SK-N-SH (cell line): ENCODE measurements at regions not wholly inside any gene's neighbourhood (a gene's known extent, or its start where the extent isn't known, plus 50 kb on each side); places are given as distances from the start of the nearest gene placed in this dataset.

Source experiments
- CTCF ChIA-PET: fragments of 300-600, 350-600 bp; formaldehyde crosslinking; extraction: SDS; loops from one replicate; lab custom pipeline; 2021; lab: Yijun Ruan, JAX
- POLR2A ChIA-PET: fragments of 350-600 bp; sonication (Branson Sonifier 250); formaldehyde crosslinking; extraction: SDS; loops from one replicate; lab custom pipeline; 2020; ENCODE audit warnings: antibody characterized with exemption, inconsistent platforms; lab: Yijun Ruan, JAX
- DNase-seq: peaks from one replicate; pipeline ENCODE4 v3.0.0; 2012
- H2AFZ ChIP-seq: fragments of 200-600 bp; sonication (generic); 2 replicates; pipeline ENCODE4 v1.8.1; 2016; ENCODE audit warnings: antibody characterized with exemption, mild to moderate bottlenecking, low read depth
- H3F3A ChIP-seq: fragments of 200-600 bp; sonication (generic); replicated peaks from 2 replicates; pipeline ENCODE3; 2016; ENCODE audit warnings: antibody characterized with exemption, mild to moderate bottlenecking; ENCODE audit not compliant: insufficient read depth
- H3K27ac ChIP-seq, 2 experiments: fragments of 200-500 bp in 1 of 2; fragments of 200-600 bp in 1 of 2; sonication (Bioruptor generic) in 1 of 2; sonication (generic), shearing (Covaris generic) in 1 of 2; 2 replicates each; pipeline versions ENCODE4 v1.5.1 to v1.6.1; 2014 to 2016; ENCODE audit warnings: low read depth in 2 of 2, inconsistent platforms in 1 of 2, low read length in 1 of 2, mild to moderate bottlenecking in 1 of 2, mixed read lengths in 1 of 2
- H3K27me3 ChIP-seq: fragments of 200-600 bp; sonication (generic), shearing (Covaris generic); 2 replicates; pipeline ENCODE4 v1.6.1; 2016; ENCODE audit warnings: mixed run types; ENCODE audit not compliant: insufficient read depth
- H3K36me3 ChIP-seq, 2 experiments: fragments of 200-500 bp in 1 of 2; fragments of 200-600 bp in 1 of 2; sonication (Bioruptor generic) in 1 of 2; sonication (generic) in 1 of 2; replicated peaks in 1 of 2; 2 replicates each; pipeline versions ENCODE3 to v1.5.1; 2014 to 2016; ENCODE audit warnings: low read length in 1 of 2, mild to moderate bottlenecking in 1 of 2; ENCODE audit not compliant: insufficient read depth in 2 of 2, control insufficient read depth in 1 of 2
- H3K4me1 ChIP-seq, 2 experiments: fragments of 200-500 bp in 1 of 2; fragments of 200-600 bp in 1 of 2; sonication (Bioruptor generic) in 1 of 2; sonication (generic), shearing (Covaris generic) in 1 of 2; 2 replicates each; pipeline versions ENCODE4 v1.5.1 to v1.6.1; 2014 to 2016; ENCODE audit warnings: low read depth in 1 of 2, low read length in 1 of 2, mixed run types in 1 of 2; ENCODE audit not compliant: insufficient read depth in 2 of 2, control insufficient read depth in 1 of 2
- H3K4me2 ChIP-seq: fragments of 200-600 bp; sonication (generic), shearing (Covaris generic); 2 replicates; pipeline ENCODE4 v1.6.1; 2017; ENCODE audit warnings: mixed run types
- H3K4me3 ChIP-seq, 2 experiments: fragments of 200-500 bp in 1 of 2; fragments of 200-600 bp in 1 of 2; sonication (Bioruptor generic) in 1 of 2; sonication (generic), shearing (Covaris generic) in 1 of 2; 2 replicates each; pipeline versions ENCODE4 v1.5.1 to v1.8.1; 2014 to 2016; ENCODE audit warnings: low read depth in 2 of 2, inconsistent platforms in 1 of 2, low read length in 1 of 2, mild to moderate bottlenecking in 1 of 2, mixed read lengths in 1 of 2, moderate library complexity in 1 of 2
- H3K79me2 ChIP-seq: fragments of 200-600 bp; sonication (generic); 2 replicates; pipeline ENCODE4 v1.8.1; 2017; ENCODE audit warnings: mild to moderate bottlenecking; ENCODE audit not compliant: insufficient read depth
- H3K9ac ChIP-seq: fragments of 200-600 bp; sonication (generic); 2 replicates; pipeline ENCODE4 v1.6.1; 2017; ENCODE audit warnings: mixed run types
- H3K9me2 ChIP-seq: fragments of 200-600 bp; sonication (generic); 2 replicates; pipeline ENCODE4 v1.6.1; 2017; ENCODE audit warnings: mixed run types
- H3K9me3 ChIP-seq: fragments of 200-600 bp; sonication (generic); 2 replicates; pipeline ENCODE4 v1.6.1; 2017; ENCODE audit warnings: mixed run types, mild to moderate bottlenecking, moderate library complexity
- H4K20me1 ChIP-seq: fragments of 200-600 bp; sonication (generic); 2 replicates; pipeline ENCODE4 v1.6.1; 2017; ENCODE audit warnings: mild to moderate bottlenecking, mixed run types; ENCODE audit not compliant: insufficient read depth
- CHD2 ChIP-seq: fragments of 150-350 bp; IDR thresholded peaks from 2 replicates; pipeline ENCODE4 v1.6.1; 2018; ENCODE audit warnings: low read length; ENCODE audit not compliant: partially characterized antibody
- ELF1 ChIP-seq: IDR thresholded peaks from 2 replicates; pipeline ENCODE4 v1.4.0; 2012
- EP300 ChIP-seq, 2 experiments: IDR thresholded peaks; 2 replicates each; pipeline versions ENCODE4 v1.4.0 to v1.6.1; 2012; ENCODE audit warnings: borderline replicate concordance in 1 of 2, low read depth in 1 of 2, low read length in 1 of 2
- EZH2phosphoT487 ChIP-seq: fragments of 200-600 bp; sonication (generic); IDR thresholded peaks from 2 replicates; pipeline ENCODE4 v1.6.1; 2017; ENCODE audit warnings: low read depth, mixed run types, mild to moderate bottlenecking, antibody characterized with exemption, moderate library complexity, borderline replicate concordance
- FOXJ3 ChIP-seq: sonication (generic); formaldehyde crosslinking; IDR thresholded peaks from 2 replicates; pipeline ENCODE4 v1.5.1; 2020; ENCODE audit warnings: mild to moderate bottlenecking, missing genetic modification reagents
- FOXM1 ChIP-seq: IDR thresholded peaks from 2 replicates; pipeline ENCODE4 v1.4.0; 2012; ENCODE audit warnings: low read depth, mild to moderate bottlenecking
- GATA2 ChIP-seq: sonication (generic); formaldehyde crosslinking; IDR thresholded peaks from 2 replicates; pipeline ENCODE4 v1.5.0; 2020; ENCODE audit warnings: mild to moderate bottlenecking, missing genetic modification reagents
- JUND ChIP-seq: IDR thresholded peaks from 2 replicates; pipeline ENCODE4 v1.4.0; 2012
- MXI1 ChIP-seq: IDR thresholded peaks from 2 replicates; pipeline ENCODE4 v1.6.1; 2012; ENCODE audit warnings: mild to moderate bottlenecking, low read depth, low read length, improper control_type of control experiment
- NFIC ChIP-seq: IDR thresholded peaks from 2 replicates; pipeline ENCODE4 v1.4.0; 2012; ENCODE audit warnings: borderline replicate concordance
- NRF1 ChIP-seq: IDR thresholded peaks from 2 replicates; pipeline ENCODE4 v1.6.1; 2012; ENCODE audit warnings: low read depth, mild to moderate bottlenecking, low read length
- PBX3 ChIP-seq: IDR thresholded peaks from 2 replicates; pipeline ENCODE4; 2012
- POLR2AphosphoS5 ChIP-seq: IDR thresholded peaks from 2 replicates; pipeline ENCODE4 v1.6.1; 2012; ENCODE audit warnings: low read depth, low read length
- RCOR1 ChIP-seq: fragments of 150-350 bp; IDR thresholded peaks from 2 replicates; pipeline ENCODE4 v1.6.1; 2017; ENCODE audit warnings: antibody characterized with exemption, low read length
- REST ChIP-seq: IDR thresholded peaks from 2 replicates; pipeline ENCODE4 v1.6.1; 2012; ENCODE audit warnings: mild to moderate bottlenecking, low read depth, low read length, moderate library complexity
- SIN3A ChIP-seq: IDR thresholded peaks from 2 replicates; pipeline ENCODE4 v1.6.1; 2012; ENCODE audit warnings: low read depth, mild to moderate bottlenecking, low read length, moderate library complexity, borderline replicate concordance
- SMC3 ChIP-seq: IDR thresholded peaks from 2 replicates; pipeline ENCODE4 v1.6.1; 2012; ENCODE audit warnings: low read depth, low read length, improper control_type of control experiment
- TAF1 ChIP-seq: IDR thresholded peaks from 2 replicates; pipeline ENCODE4 v1.6.1; 2012; ENCODE audit warnings: low read depth, mild to moderate bottlenecking, low read length, moderate library complexity, borderline replicate concordance
- USF2 ChIP-seq: fragments of 150-350 bp; IDR thresholded peaks from 2 replicates; pipeline ENCODE4 v1.6.1; 2017; ENCODE audit warnings: antibody characterized with exemption, low read length, low read depth, borderline replicate concordance
- ZBTB33 ChIP-seq: IDR thresholded peaks from 2 replicates; pipeline ENCODE4 v1.4.0; 2012; ENCODE audit warnings: low read depth, borderline replicate concordance
- WGBS: methylation state at CpG from one replicate; pipeline ENCODE4 v1.1.6; 2017; ENCODE audit warnings: low lambda C conversion rate; 5-methylcytosine and 5-hydroxymethylcytosine counted together

GRCh38 chr10:77689339-77689738, 51.7 kb upstream of the KCNMA1 start:
- no peak overlapping the region for H3K9ac ChIP-seq
- WGBS: 55% methylated on average over 5 of the region's 5 CpGs
- CTCF ChIA-PET: interaction anchor here (0.6 to 1.4 kb wide), 3 partner anchors 22 to 515 kb away, joined by 3 to 5 read pairs (median 4); no protein-coding TSS in a partner anchor
- H3K27ac ChIP-seq: no peak overlapping the region
- POLR2A ChIA-PET: no interaction called here
- H3K9me2 ChIP-seq: no peaks in the 10 kb centered on the region
- H3K79me2 ChIP-seq: no peaks in the 10 kb centered on the region
- no peaks in the 10 kb centered on the region for H3K9me3 ChIP-seq
- peaks cover 16% of the 10 kb centered on the region; the same call in 1 of the 2 replicates for H3K27me3 ChIP-seq
- no peak for DNase-seq
- H3F3A ChIP-seq: no peaks in the 10 kb centered on the region
- H2AFZ ChIP-seq: no peak overlapping the region
- no peaks in the 10 kb centered on the region for H3K36me3 ChIP-seq
- H4K20me1 ChIP-seq: no peaks in the 10 kb centered on the region
- H3K4me1 ChIP-seq: peaks cover 0 to 3% of the 10 kb centered on the region in 2 experiments; a peak in 1 of 4 replicates
- H3K4me3 ChIP-seq: no peak overlapping the region
- no peak for TF ChIP-seq ELF1
- TF ChIP-seq FOXM1: no peak
- TF ChIP-seq CHD2: no peak
- no peak for TF ChIP-seq FOXJ3 (CRISPR knock-in tag)
- no peak for TF ChIP-seq JUND
- TF ChIP-seq USF2: no peak
- TF ChIP-seq EZH2phosphoT487: no peak
- no peak for TF ChIP-seq NRF1
- no peak for TF ChIP-seq SIN3A
- no peak for TF ChIP-seq POLR2AphosphoS5
- TF ChIP-seq RCOR1: no peak
- no peak for TF ChIP-seq SMC3
- no peak for TF ChIP-seq MXI1
- TF ChIP-seq EP300 (IDR thresholded peaks at IDR 0.05; ENCODE audit: borderline replicate concordance in 1 of 2, low read depth in 1 of 2, low read length in 1 of 2): no peak
- no peak for TF ChIP-seq NFIC
- no peak for TF ChIP-seq ZBTB33
- no peak for TF ChIP-seq PBX3
- TF ChIP-seq TAF1: no peak
- TF ChIP-seq GATA2 (CRISPR knock-in tag): no peak
- no peak for TF ChIP-seq REST
- TF ChIP-seq, all 33 proteins: peak for 0
- no peak overlapping the region for H3K4me2 ChIP-seq
